H9 (cell line): ENCODE measurements at regions not wholly inside any gene's neighbourhood (a gene's known extent, or its start where the extent isn't known, plus 50 kb on each side); places are given as distances from the start of the nearest gene placed in this dataset.

Experiments used
- DNase-seq: peaks from one replicate; pipeline ENCODE4 v3.0.0-alpha.2; 2017
- H2AFZ ChIP-seq: one replicate; pipeline ENCODE4 v1.6.1; 2013; ENCODE audit warnings: mild to moderate bottlenecking, low read length, control low read depth, moderate library complexity
- H2AK5ac ChIP-seq: 2 replicates; pipeline ENCODE4 v1.6.1; 2013; ENCODE audit warnings: low read length, control low read depth, mixed read lengths; ENCODE audit not compliant: insufficient read length
- H2BK120ac ChIP-seq: one replicate; pipeline ENCODE4 v1.6.1; 2013; ENCODE audit warnings: low read depth, mild to moderate bottlenecking, low read length, control low read depth, inconsistent platforms; ENCODE audit not compliant: poor library complexity, severe bottlenecking
- H2BK12ac ChIP-seq: 2 replicates; pipeline ENCODE4 v1.6.1; 2013; ENCODE audit warnings: low read length, control low read depth, mixed read lengths, low read depth; ENCODE audit not compliant: insufficient read length
- H2BK15ac ChIP-seq: 2 replicates; pipeline ENCODE4 v1.6.1; 2013; ENCODE audit warnings: low read depth, low read length, control low read depth
- H2BK20ac ChIP-seq: one replicate; pipeline ENCODE4 v1.6.1; 2013; ENCODE audit warnings: low read depth, mild to moderate bottlenecking, low read length, control low read depth, inconsistent platforms; ENCODE audit not compliant: poor library complexity, severe bottlenecking
- H2BK5ac ChIP-seq: 2 replicates; pipeline ENCODE4 v1.6.1; 2013; ENCODE audit warnings: low read length, control low read depth, mixed read lengths; ENCODE audit not compliant: insufficient read length
- H3K14ac ChIP-seq: 2 replicates; pipeline ENCODE4 v1.6.1; 2013; ENCODE audit warnings: low read length, control low read depth; ENCODE audit not compliant: insufficient read depth
- H3K18ac ChIP-seq: 2 replicates; pipeline ENCODE4 v1.6.1; 2013; ENCODE audit warnings: low read depth, mild to moderate bottlenecking, mixed read lengths, low read length, control low read depth; ENCODE audit not compliant: insufficient read length
- H3K23ac ChIP-seq: 2 replicates; pipeline ENCODE4 v1.6.1; 2013; ENCODE audit warnings: low read length, control low read depth, mixed read lengths, low read depth; ENCODE audit not compliant: insufficient read length
- H3K23me2 ChIP-seq: 2 replicates; pipeline ENCODE4 v1.6.1; 2013; ENCODE audit warnings: low read depth, mild to moderate bottlenecking, mixed read lengths, low read length, control low read depth; ENCODE audit not compliant: insufficient read length, poor library complexity, severe bottlenecking
- H3K27ac ChIP-seq: 2 replicates; pipeline ENCODE4 v1.5.1; 2013; ENCODE audit warnings: low read length, control low read depth, mixed read lengths, low read depth; ENCODE audit not compliant: insufficient read length
- H3K27me3 ChIP-seq: 2 replicates; pipeline ENCODE4 v1.6.1; 2013; ENCODE audit warnings: low read length, control low read depth, inconsistent platforms; ENCODE audit not compliant: insufficient read depth
- H3K4ac ChIP-seq: 2 replicates; pipeline ENCODE4 v1.6.1; 2013; ENCODE audit warnings: low read depth, mild to moderate bottlenecking, control low read depth, inconsistent platforms, low read length, moderate library complexity
- H3K4me1 ChIP-seq: 2 replicates; pipeline ENCODE4 v1.6.1; 2013; ENCODE audit warnings: low read length, control low read depth, inconsistent platforms; ENCODE audit not compliant: insufficient read depth
- H3K4me2 ChIP-seq: 2 replicates; pipeline ENCODE4 v1.6.1; 2013; ENCODE audit warnings: low read length, control low read depth, mixed read lengths; ENCODE audit not compliant: insufficient read length, insufficient read depth
- H3K56ac ChIP-seq: 2 replicates; pipeline ENCODE4 v1.6.1; 2013; ENCODE audit warnings: low read depth, mild to moderate bottlenecking, mixed read lengths, low read length, control low read depth; ENCODE audit not compliant: insufficient read length
- H3K79me1 ChIP-seq: 2 replicates; pipeline ENCODE4 v1.6.1; 2013; ENCODE audit warnings: low read depth, mild to moderate bottlenecking, moderate library complexity, low read length, control low read depth, inconsistent platforms; ENCODE audit not compliant: insufficient read depth, poor library complexity, severe bottlenecking
- H3K79me2 ChIP-seq: 2 replicates; pipeline ENCODE4 v1.6.1; 2013; ENCODE audit warnings: low read length, control low read depth, inconsistent platforms; ENCODE audit not compliant: insufficient read depth
- H3K9ac ChIP-seq: 2 replicates; pipeline ENCODE4 v1.6.1; 2013; ENCODE audit warnings: low read length, control low read depth, mixed read lengths; ENCODE audit not compliant: insufficient read length; ENCODE audit errors: extremely low read depth
- H3K9me3 ChIP-seq: one replicate; pipeline ENCODE4 v1.6.1; 2013; ENCODE audit warnings: low read depth, low read length, inconsistent platforms; ENCODE audit not compliant: control insufficient read depth
- H3T11ph ChIP-seq: one replicate; pipeline ENCODE4 v1.6.1; 2013; ENCODE audit warnings: mild to moderate bottlenecking, low read length, control low read depth, inconsistent platforms
- H4K20me1 ChIP-seq: one replicate; pipeline ENCODE4 v1.6.1; 2013; ENCODE audit not compliant: control insufficient read depth, insufficient read length, insufficient read depth
- H4K5ac ChIP-seq: 2 replicates; pipeline ENCODE4 v1.6.1; 2013; ENCODE audit warnings: low read depth, mild to moderate bottlenecking, mixed read lengths, low read length, control low read depth; ENCODE audit not compliant: insufficient read length
- H4K8ac ChIP-seq: replicated peaks from 2 replicates; pipeline ENCODE4 v1.6.1; 2013; ENCODE audit warnings: low read length, control low read depth, mixed read lengths, low read depth; ENCODE audit not compliant: insufficient read length
- H4K91ac ChIP-seq: 2 replicates; pipeline ENCODE4 v1.6.1; 2013; ENCODE audit warnings: low read depth, mild to moderate bottlenecking, moderate library complexity, mixed read lengths, low read length, control low read depth; ENCODE audit not compliant: insufficient read length
- H3K27ac Mint-ChIP-seq, 3 experiments: 2 replicates in 2 of 3; 3 replicates in 1 of 3; pipeline ENCODE4 v1.8.0; 2020 to 2021; ENCODE audit warnings: mixed read lengths in 3 of 3, mild to moderate bottlenecking in 1 of 3, moderate library complexity in 1 of 3
- H3K27me3 Mint-ChIP-seq: 2 replicates; pipeline ENCODE4 v1.8.0; 2021; ENCODE audit warnings: low read depth, mild to moderate bottlenecking, moderate library complexity, mixed read lengths
- H3K36me3 Mint-ChIP-seq, 3 experiments: 2 replicates in 2 of 3; 3 replicates in 1 of 3; pipeline ENCODE4 v1.8.0; 2020 to 2021; ENCODE audit warnings: low read depth in 3 of 3, mixed read lengths in 3 of 3; ENCODE audit not compliant: insufficient read depth in 1 of 3
- H3K4me1 Mint-ChIP-seq, 2 experiments: 2 replicates each; pipeline ENCODE4 v1.8.0; 2020; ENCODE audit warnings: mixed read lengths in 2 of 2
- H3K4me3 Mint-ChIP-seq, 2 experiments: 2 replicates in 1 of 2; 3 replicates in 1 of 2; pipeline ENCODE4 v1.8.0; 2020 to 2021; ENCODE audit warnings: mild to moderate bottlenecking in 2 of 2, mixed read lengths in 2 of 2, moderate library complexity in 1 of 2
- H3K9me3 Mint-ChIP-seq, 2 experiments: 2 replicates in 1 of 2; 3 replicates in 1 of 2; pipeline ENCODE4 v1.8.0; 2020; ENCODE audit warnings: mild to moderate bottlenecking in 2 of 2, mixed read lengths in 2 of 2, moderate library complexity in 1 of 2
- WGBS: extraction: QIAGEN DNeasy Blood & Tissue Kit; methylation state at CpG from one replicate; pipeline ENCODE4 v1.1.7; 2013; ENCODE audit warnings: missing lambda C conversion rate, low lambda C conversion rate, mixed read lengths; ENCODE audit not compliant: insufficient read length; ENCODE audit errors: extremely low coverage; 5-methylcytosine and 5-hydroxymethylcytosine counted together
- TF ChIP-seq, protein P1 (sequence below): fragments of 200-600 bp; sonication (generic); conservative IDR thresholded peaks from 3 replicates; pipeline ENCODE4 v1.8.0; 2021; ENCODE audit warnings: antibody characterized with exemption, mild to moderate bottlenecking

DNA sequence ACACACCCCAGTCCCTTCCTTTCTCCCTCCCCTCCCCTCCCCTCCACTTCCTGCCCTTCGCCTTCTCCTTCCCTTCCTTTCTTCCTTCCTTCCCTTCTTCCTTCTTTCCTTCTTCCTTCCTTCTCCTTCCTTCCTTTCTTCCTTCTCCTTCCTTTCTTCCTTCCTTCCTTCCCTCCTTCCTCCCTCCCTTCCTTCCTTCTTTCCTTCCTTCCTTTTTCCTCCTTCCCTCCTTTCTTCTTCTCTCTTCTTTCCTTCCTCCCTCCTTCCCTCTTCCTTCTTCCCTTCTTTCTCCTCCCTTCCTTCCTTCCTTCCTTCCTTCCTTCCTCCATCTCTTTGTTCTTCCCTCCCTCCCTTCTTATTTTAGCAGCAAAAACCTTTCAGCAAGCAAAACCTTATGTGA lies 162.1 kb downstream of the EFNB1 start:
- no peak overlapping the region for H2BK12ac ChIP-seq
- H2BK120ac ChIP-seq: no peak overlapping the region
- no peak overlapping the region for H3K4ac ChIP-seq
- no peak overlapping the region for H3K27ac ChIP-seq
- no peak overlapping the region for H2AFZ ChIP-seq
- H3K23me2 ChIP-seq: no peaks in the 10 kb centered on the region
- no peak overlapping the region for H3K18ac ChIP-seq
- no peak overlapping the region for H4K91ac ChIP-seq
- no peak overlapping the region for H3K9ac ChIP-seq
- H3K4me1 ChIP-seq: peaks cover 4% of the 10 kb centered on the region; the same call in 1 of the 2 replicates
- Mint-ChIP-seq H3K27ac (no peak overlapping the region), H3K36me3 (peaks cover 0 to 10% (median 0%) of the 10 kb centered on the region in 3 experiments; a peak in 4 of 7 replicates), H3K4me3 (no peak overlapping the region; a peak in 1 of 5 replicates), H3K4me1 (peaks cover 9 to 29% of the 10 kb centered on the region in 2 experiments), H3K9me3 (peaks cover 70 to 72% of the 10 kb centered on the region in 2 experiments), H3K27me3 (peaks cover 13% of the 10 kb centered on the region)
- no peak overlapping the region for H3K14ac ChIP-seq
- TF ChIP-seq, protein P1, sequence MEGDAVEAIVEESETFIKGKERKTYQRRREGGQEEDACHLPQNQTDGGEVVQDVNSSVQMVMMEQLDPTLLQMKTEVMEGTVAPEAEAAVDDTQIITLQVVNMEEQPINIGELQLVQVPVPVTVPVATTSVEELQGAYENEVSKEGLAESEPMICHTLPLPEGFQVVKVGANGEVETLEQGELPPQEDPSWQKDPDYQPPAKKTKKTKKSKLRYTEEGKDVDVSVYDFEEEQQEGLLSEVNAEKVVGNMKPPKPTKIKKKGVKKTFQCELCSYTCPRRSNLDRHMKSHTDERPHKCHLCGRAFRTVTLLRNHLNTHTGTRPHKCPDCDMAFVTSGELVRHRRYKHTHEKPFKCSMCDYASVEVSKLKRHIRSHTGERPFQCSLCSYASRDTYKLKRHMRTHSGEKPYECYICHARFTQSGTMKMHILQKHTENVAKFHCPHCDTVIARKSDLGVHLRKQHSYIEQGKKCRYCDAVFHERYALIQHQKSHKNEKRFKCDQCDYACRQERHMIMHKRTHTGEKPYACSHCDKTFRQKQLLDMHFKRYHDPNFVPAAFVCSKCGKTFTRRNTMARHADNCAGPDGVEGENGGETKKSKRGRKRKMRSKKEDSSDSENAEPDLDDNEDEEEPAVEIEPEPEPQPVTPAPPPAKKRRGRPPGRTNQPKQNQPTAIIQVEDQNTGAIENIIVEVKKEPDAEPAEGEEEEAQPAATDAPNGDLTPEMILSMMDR: no peak
- H2AK5ac ChIP-seq: no peak overlapping the region
- no peaks in the 10 kb centered on the region for H3K79me1 ChIP-seq
- no peak overlapping the region for H4K5ac ChIP-seq
- H3K27me3 ChIP-seq: no peaks in the 10 kb centered on the region
- no peaks in the 10 kb centered on the region for H3K79me2 ChIP-seq
- no peak overlapping the region for H3T11ph ChIP-seq
- H3K4me2 ChIP-seq: no peak overlapping the region
- no peak overlapping the region for H2BK20ac ChIP-seq
- no peak overlapping the region for H2BK15ac ChIP-seq
- no peak overlapping the region for H2BK5ac ChIP-seq
- H3K56ac ChIP-seq: no peak overlapping the region
- no peaks in the 10 kb centered on the region for H4K20me1 ChIP-seq
- H3K9me3 ChIP-seq: no peaks in the 10 kb centered on the region
- DNase-seq: no peak
- WGBS: no CpG with 5 or more reads among the region's 1 CpG
- H4K8ac ChIP-seq: no peak overlapping the region
- H3K23ac ChIP-seq: no peak overlapping the region
